Liver (tissue), 8 donors: ENCODE measurements at regions not wholly inside any gene's neighbourhood (a gene's known extent, or its start where the extent isn't known, plus 50 kb on each side); places are given as distances from the start of the nearest gene placed in this dataset.

Experiments used
- DNase-seq: peaks from one replicate; pipeline ENCODE4 v3.0.0-alpha.2; 2017; ENCODE audit warnings: low spot score
- H3K27ac ChIP-seq, 2 donors: one replicate each; pipeline ENCODE4 v1.7.0; 2013; ENCODE audit warnings: inconsistent platforms in 2 of 2, low read length in 2 of 2, control low read depth in 1 of 2, low read depth in 1 of 2, mild to moderate bottlenecking in 1 of 2
- H3K27me3 ChIP-seq, 4 donors: one replicate each; pipeline versions ENCODE4 v1.6.1 to v1.7.0; 2013; ENCODE audit warnings: low read length in 3 of 4, inconsistent platforms in 1 of 4, mild to moderate bottlenecking in 1 of 4, moderate library complexity in 1 of 4; ENCODE audit not compliant: control insufficient read depth in 4 of 4, insufficient read depth in 4 of 4
- H3K36me3 ChIP-seq, 4 donors: one replicate each; pipeline versions ENCODE4 v1.6.1 to v1.7.0; 2013; ENCODE audit warnings: low read length in 3 of 4, mild to moderate bottlenecking in 3 of 4, low read depth in 1 of 4, moderate library complexity in 1 of 4; ENCODE audit not compliant: control insufficient read depth in 4 of 4, insufficient read depth in 3 of 4
- H3K4me1 ChIP-seq, 4 donors: one replicate each; pipeline versions ENCODE4 v1.6.1 to v1.7.0; 2013; ENCODE audit warnings: low read length in 3 of 4, mild to moderate bottlenecking in 3 of 4, moderate library complexity in 1 of 4; ENCODE audit not compliant: control insufficient read depth in 4 of 4, insufficient read depth in 4 of 4
- H3K4me3 ChIP-seq, 3 donors: one replicate each; pipeline versions ENCODE4 v1.6.1 to v1.7.0; 2013; ENCODE audit warnings: low read length in 3 of 3, control low read depth in 1 of 3, low read depth in 1 of 3, mild to moderate bottlenecking in 1 of 3
- H3K9ac ChIP-seq, 2 donors: one replicate each; pipeline ENCODE4 v1.7.0; 2013; ENCODE audit warnings: low read length in 2 of 2, mild to moderate bottlenecking in 2 of 2, moderate library complexity in 2 of 2, control low read depth in 1 of 2, low read depth in 1 of 2
- H3K9me3 ChIP-seq, 4 donors: one replicate each; pipeline versions ENCODE4 v1.6.1 to v1.7.0; 2013; ENCODE audit warnings: low read length in 3 of 4; ENCODE audit not compliant: control insufficient read depth in 4 of 4
- EGR1 ChIP-seq, 2 donors: IDR thresholded peaks; 2 replicates each; pipeline ENCODE4 v1.6.1; 2016 to 2018; ENCODE audit warnings: antibody characterized with exemption in 2 of 2, low read depth in 2 of 2
- FOXA1 ChIP-seq: IDR thresholded peaks from 2 replicates; pipeline ENCODE4 v1.6.1; 2016; ENCODE audit warnings: antibody characterized with exemption
- FOXA2 ChIP-seq: IDR thresholded peaks from 2 replicates; pipeline ENCODE4 v1.6.1; 2016; ENCODE audit warnings: antibody characterized with exemption
- GABPA ChIP-seq, 2 donors: IDR thresholded peaks in 1 of 2; conservative IDR thresholded peaks in 1 of 2; 2 replicates each; pipeline ENCODE4 v1.6.1; 2016; ENCODE audit warnings: antibody characterized with exemption in 2 of 2, mild to moderate bottlenecking in 1 of 2, moderate library complexity in 1 of 2
- HNF4A ChIP-seq, 2 donors: conservative IDR thresholded peaks; 2 replicates each; pipeline ENCODE4 v1.6.1; 2016; ENCODE audit warnings: antibody characterized with exemption in 2 of 2, mild to moderate bottlenecking in 2 of 2
- HNF4G ChIP-seq: IDR thresholded peaks from 2 replicates; pipeline ENCODE4 v1.6.1; 2016; ENCODE audit warnings: antibody characterized with exemption
- JUND ChIP-seq, 2 donors: IDR thresholded peaks; 2 replicates each; pipeline ENCODE4 v1.6.1; 2016; ENCODE audit warnings: antibody characterized with exemption in 2 of 2
- NR2F2 ChIP-seq: IDR thresholded peaks from 2 replicates; pipeline ENCODE4 v1.6.1; 2016; ENCODE audit warnings: antibody characterized with exemption
- RAD21 ChIP-seq, 2 donors: IDR thresholded peaks; 2 replicates each; pipeline ENCODE4 v1.6.1; 2016; ENCODE audit warnings: antibody characterized with exemption in 2 of 2, mild to moderate bottlenecking in 2 of 2
- RXRA ChIP-seq, 2 donors: IDR thresholded peaks; 2 replicates each; pipeline ENCODE4 v1.6.1; 2017 to 2018; ENCODE audit warnings: antibody characterized with exemption in 2 of 2, mild to moderate bottlenecking in 1 of 2
- SP1 ChIP-seq: IDR thresholded peaks from 2 replicates; pipeline ENCODE4 v1.6.1; 2018; ENCODE audit warnings: antibody characterized with exemption, mild to moderate bottlenecking
- TAF1 ChIP-seq: conservative IDR thresholded peaks from 2 replicates; pipeline ENCODE4 v1.6.1; 2016; ENCODE audit warnings: antibody characterized with exemption, mild to moderate bottlenecking
- YY1 ChIP-seq: IDR thresholded peaks from 2 replicates; pipeline ENCODE4 v1.6.1; 2016; ENCODE audit warnings: antibody characterized with exemption, mild to moderate bottlenecking
- WGBS: extraction: QIAGEN DNeasy Blood & Tissue Kit; methylation state at CpG from one replicate; pipeline ENCODE4 v1.1.7; 2013; 5-methylcytosine and 5-hydroxymethylcytosine counted together
- TF ChIP-seq, protein P1 (sequence below): IDR thresholded peaks from 2 replicates; pipeline ENCODE4 v1.6.1; 2016; ENCODE audit warnings: antibody characterized with exemption
- TF ChIP-seq, protein P2 (sequence below): IDR thresholded peaks from 2 replicates; pipeline ENCODE4 v1.6.1; 2016; ENCODE audit warnings: antibody characterized with exemption
- TF ChIP-seq, protein P3 (sequence below): fragments of 150-350 bp; IDR thresholded peaks from 2 replicates; pipeline ENCODE4 v1.5.1; 2017; ENCODE audit warnings: improper control_type of control experiment, low read depth, low read length; ENCODE audit not compliant: missing input control
- TF ChIP-seq, protein P4 (sequence below): IDR thresholded peaks from 2 replicates; pipeline ENCODE4 v1.6.1; 2016; ENCODE audit warnings: antibody characterized with exemption, mild to moderate bottlenecking
- TF ChIP-seq, protein P5 (sequence below): IDR thresholded peaks from 2 replicates; pipeline ENCODE4 v1.6.1; 2016; ENCODE audit warnings: antibody characterized with exemption
- donor health status: healthy.
- donor health status: healthy.
- donor health status: healthy.
- donor health status: healthy.
- donor health status: healthy.

DNA sequence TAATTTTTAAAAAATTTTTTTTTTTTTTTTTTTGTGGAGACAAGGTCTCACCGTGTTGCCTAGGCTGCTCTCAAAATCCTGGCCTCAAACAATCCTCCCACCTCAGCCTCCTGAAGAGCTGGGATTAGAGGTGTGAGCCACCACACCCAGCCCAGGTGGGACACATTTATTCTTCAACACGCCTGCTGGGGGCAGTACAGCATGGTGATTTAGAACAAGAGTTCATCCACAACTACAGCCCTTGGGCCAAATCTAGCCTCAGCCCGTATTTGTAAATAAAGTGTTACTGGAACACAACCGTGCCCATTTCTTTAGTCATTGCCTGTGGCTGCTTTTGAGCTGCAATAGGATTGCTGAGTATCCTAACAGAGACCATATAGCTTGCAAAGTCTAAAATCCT, 92.8 kb downstream of the KATNIP start:
- Histone ChIP-seq H3K27ac (no peak overlapping the region), H3K27me3 (no peaks in the 10 kb centered on the region), H3K36me3 (no peaks in the 10 kb centered on the region), H3K4me1 (no peaks in the 10 kb centered on the region), H3K9me3 (no peaks in the 10 kb centered on the region), H3K4me3 (no peak overlapping the region), H3K9ac (no peak overlapping the region)
- TF ChIP-seq YY1 = no peak
- TF ChIP-seq SP1 = no peak
- no peak for TF ChIP-seq TAF1
- TF ChIP-seq, protein P1, sequence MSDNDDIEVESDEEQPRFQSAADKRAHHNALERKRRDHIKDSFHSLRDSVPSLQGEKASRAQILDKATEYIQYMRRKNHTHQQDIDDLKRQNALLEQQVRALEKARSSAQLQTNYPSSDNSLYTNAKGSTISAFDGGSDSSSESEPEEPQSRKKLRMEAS = no peak
- TF ChIP-seq, protein P2, sequence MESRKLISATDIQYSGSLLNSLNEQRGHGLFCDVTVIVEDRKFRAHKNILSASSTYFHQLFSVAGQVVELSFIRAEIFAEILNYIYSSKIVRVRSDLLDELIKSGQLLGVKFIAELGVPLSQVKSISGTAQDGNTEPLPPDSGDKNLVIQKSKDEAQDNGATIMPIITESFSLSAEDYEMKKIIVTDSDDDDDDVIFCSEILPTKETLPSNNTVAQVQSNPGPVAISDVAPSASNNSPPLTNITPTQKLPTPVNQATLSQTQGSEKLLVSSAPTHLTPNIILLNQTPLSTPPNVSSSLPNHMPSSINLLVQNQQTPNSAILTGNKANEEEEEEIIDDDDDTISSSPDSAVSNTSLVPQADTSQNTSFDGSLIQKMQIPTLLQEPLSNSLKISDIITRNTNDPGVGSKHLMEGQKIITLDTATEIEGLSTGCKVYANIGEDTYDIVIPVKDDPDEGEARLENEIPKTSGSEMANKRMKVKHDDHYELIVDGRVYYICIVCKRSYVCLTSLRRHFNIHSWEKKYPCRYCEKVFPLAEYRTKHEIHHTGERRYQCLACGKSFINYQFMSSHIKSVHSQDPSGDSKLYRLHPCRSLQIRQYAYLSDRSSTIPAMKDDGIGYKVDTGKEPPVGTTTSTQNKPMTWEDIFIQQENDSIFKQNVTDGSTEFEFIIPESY = no peak
- no peak for TF ChIP-seq EGR1 (IDR thresholded peaks at IDR 0.05; ENCODE audit: low read depth in 2 of 2)
- TF ChIP-seq RXRA (IDR thresholded peaks at IDR 0.05) = no peak
- TF ChIP-seq GABPA (IDR thresholded peaks at IDR 0.05 in 1 of 2, conservative IDR thresholded peaks at IDR 0.05 in 1 of 2) = no peak
- TF ChIP-seq HNF4G = no peak
- no peak for TF ChIP-seq JUND (IDR thresholded peaks at IDR 0.05)
- TF ChIP-seq HNF4A (conservative IDR thresholded peaks at IDR 0.05) = no peak
- no peak for TF ChIP-seq NR2F2
- TF ChIP-seq, protein P3, sequence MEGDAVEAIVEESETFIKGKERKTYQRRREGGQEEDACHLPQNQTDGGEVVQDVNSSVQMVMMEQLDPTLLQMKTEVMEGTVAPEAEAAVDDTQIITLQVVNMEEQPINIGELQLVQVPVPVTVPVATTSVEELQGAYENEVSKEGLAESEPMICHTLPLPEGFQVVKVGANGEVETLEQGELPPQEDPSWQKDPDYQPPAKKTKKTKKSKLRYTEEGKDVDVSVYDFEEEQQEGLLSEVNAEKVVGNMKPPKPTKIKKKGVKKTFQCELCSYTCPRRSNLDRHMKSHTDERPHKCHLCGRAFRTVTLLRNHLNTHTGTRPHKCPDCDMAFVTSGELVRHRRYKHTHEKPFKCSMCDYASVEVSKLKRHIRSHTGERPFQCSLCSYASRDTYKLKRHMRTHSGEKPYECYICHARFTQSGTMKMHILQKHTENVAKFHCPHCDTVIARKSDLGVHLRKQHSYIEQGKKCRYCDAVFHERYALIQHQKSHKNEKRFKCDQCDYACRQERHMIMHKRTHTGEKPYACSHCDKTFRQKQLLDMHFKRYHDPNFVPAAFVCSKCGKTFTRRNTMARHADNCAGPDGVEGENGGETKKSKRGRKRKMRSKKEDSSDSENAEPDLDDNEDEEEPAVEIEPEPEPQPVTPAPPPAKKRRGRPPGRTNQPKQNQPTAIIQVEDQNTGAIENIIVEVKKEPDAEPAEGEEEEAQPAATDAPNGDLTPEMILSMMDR = no peak
- TF ChIP-seq RAD21 (IDR thresholded peaks at IDR 0.05) = no peak
- TF ChIP-seq, protein P4, sequence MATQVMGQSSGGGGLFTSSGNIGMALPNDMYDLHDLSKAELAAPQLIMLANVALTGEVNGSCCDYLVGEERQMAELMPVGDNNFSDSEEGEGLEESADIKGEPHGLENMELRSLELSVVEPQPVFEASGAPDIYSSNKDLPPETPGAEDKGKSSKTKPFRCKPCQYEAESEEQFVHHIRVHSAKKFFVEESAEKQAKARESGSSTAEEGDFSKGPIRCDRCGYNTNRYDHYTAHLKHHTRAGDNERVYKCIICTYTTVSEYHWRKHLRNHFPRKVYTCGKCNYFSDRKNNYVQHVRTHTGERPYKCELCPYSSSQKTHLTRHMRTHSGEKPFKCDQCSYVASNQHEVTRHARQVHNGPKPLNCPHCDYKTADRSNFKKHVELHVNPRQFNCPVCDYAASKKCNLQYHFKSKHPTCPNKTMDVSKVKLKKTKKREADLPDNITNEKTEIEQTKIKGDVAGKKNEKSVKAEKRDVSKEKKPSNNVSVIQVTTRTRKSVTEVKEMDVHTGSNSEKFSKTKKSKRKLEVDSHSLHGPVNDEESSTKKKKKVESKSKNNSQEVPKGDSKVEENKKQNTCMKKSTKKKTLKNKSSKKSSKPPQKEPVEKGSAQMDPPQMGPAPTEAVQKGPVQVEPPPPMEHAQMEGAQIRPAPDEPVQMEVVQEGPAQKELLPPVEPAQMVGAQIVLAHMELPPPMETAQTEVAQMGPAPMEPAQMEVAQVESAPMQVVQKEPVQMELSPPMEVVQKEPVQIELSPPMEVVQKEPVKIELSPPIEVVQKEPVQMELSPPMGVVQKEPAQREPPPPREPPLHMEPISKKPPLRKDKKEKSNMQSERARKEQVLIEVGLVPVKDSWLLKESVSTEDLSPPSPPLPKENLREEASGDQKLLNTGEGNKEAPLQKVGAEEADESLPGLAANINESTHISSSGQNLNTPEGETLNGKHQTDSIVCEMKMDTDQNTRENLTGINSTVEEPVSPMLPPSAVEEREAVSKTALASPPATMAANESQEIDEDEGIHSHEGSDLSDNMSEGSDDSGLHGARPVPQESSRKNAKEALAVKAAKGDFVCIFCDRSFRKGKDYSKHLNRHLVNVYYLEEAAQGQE = no peak
- TF ChIP-seq FOXA2 = no peak
- TF ChIP-seq, protein P5, sequence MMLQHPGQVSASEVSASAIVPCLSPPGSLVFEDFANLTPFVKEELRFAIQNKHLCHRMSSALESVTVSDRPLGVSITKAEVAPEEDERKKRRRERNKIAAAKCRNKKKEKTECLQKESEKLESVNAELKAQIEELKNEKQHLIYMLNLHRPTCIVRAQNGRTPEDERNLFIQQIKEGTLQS = no peak
- no peak for TF ChIP-seq FOXA1
- DNase-seq = no peak
- WGBS = 89% methylated on average over 4 of the region's 4 CpGs
